GM12878 (cell line): ENCODE measurements at regions not wholly inside any gene's neighbourhood (a gene's known extent, or its start where the extent isn't known, plus 50 kb on each side); places are given as distances from the start of the nearest gene placed in this dataset.

Experiments
- FOXK2 ChIP-seq: fragments of 450-650 bp; IDR thresholded peaks from 2 replicates; pipeline ENCODE4 v1.6.1; 2017; ENCODE audit warnings: mild to moderate bottlenecking, moderate library complexity
- NKRF ChIP-seq: fragments of 450-650 bp; conservative IDR thresholded peaks from 2 replicates; pipeline ENCODE4 v1.6.1; 2017; ENCODE audit warnings: mild to moderate bottlenecking, moderate library complexity
- SRF ChIP-seq, 2 experiments: IDR thresholded peaks; 2 replicates each; pipeline ENCODE4 v1.6.1; 2011; ENCODE audit warnings: low read depth in 2 of 2, low read length in 2 of 2, mild to moderate bottlenecking in 1 of 2, moderate library complexity in 1 of 2
- ZBTB11 ChIP-seq: fragments of 450-650 bp; formaldehyde crosslinking; IDR thresholded peaks from 2 replicates; pipeline ENCODE4 v1.5.0; 2022; ENCODE audit warnings: mild to moderate bottlenecking, missing genetic modification characterization
- ZNF217 ChIP-seq: fragments of 450-650 bp; IDR thresholded peaks from 2 replicates; pipeline ENCODE4 v1.6.1; 2017; ENCODE audit warnings: antibody characterized with exemption, mild to moderate bottlenecking
- ZNF274 ChIP-seq: IDR thresholded peaks from one replicate; pipeline ENCODE4 v1.8.0; 2011; ENCODE audit not compliant: insufficient read length, insufficient read depth
- TF ChIP-seq, protein P1 (sequence below): fragments of 450-650 bp; IDR thresholded peaks from 2 replicates; pipeline ENCODE4 v1.6.1; 2017; ENCODE audit warnings: mild to moderate bottlenecking, low read depth, inconsistent platforms; ENCODE audit not compliant: poor library complexity, severe bottlenecking

GRCh38 chr22:26953012-26953883, 295.9 kb downstream of the MIAT start (continued):
- TF ChIP-seq FOXK2 (no peak), SRF (IDR thresholded peaks at IDR 0.05; ENCODE audit: low read depth in 2 of 2, low read length in 2 of 2) (no peak), NKRF (no peak), ZBTB11 (no peak), ZNF217 (no peak), ZNF274 (no peak)
- TF ChIP-seq, protein P1, sequence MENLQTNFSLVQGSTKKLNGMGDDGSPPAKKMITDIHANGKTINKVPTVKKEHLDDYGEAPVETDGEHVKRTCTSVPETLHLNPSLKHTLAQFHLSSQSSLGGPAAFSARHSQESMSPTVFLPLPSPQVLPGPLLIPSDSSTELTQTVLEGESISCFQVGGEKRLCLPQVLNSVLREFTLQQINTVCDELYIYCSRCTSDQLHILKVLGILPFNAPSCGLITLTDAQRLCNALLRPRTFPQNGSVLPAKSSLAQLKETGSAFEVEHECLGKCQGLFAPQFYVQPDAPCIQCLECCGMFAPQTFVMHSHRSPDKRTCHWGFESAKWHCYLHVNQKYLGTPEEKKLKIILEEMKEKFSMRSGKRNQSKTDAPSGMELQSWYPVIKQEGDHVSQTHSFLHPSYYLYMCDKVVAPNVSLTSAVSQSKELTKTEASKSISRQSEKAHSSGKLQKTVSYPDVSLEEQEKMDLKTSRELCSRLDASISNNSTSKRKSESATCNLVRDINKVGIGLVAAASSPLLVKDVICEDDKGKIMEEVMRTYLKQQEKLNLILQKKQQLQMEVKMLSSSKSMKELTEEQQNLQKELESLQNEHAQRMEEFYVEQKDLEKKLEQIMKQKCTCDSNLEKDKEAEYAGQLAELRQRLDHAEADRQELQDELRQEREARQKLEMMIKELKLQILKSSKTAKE = no peak
